GM18867 (cell line): ENCODE measurements at regions not wholly inside any gene's neighbourhood (a gene's known extent, or its start where the extent isn't known, plus 50 kb on each side); places are given as distances from the start of the nearest gene placed in this dataset.

Experiments used
- ATAC-seq: cut with Tn5 transposase; IDR thresholded peaks from one replicate; pipeline ENCODE4 v1.9.1; 2021; ENCODE audit warnings: mild to moderate bottlenecking, moderate library complexity; ENCODE audit not compliant: unreplicated experiment

GRCh38 chr15:70337277-70338186 is 239.8 kb upstream of the TLE3 start:
- ATAC-seq: no peak

GRCh38 chr15:70336425-70337009 is 238.8 kb upstream of the TLE3 start:
- no peak for ATAC-seq

- ATAC-seq: no peak
These were observed 236.6 kb upstream of the TLE3 start for GRCh38 chr15:70334286-70334685.

GRCh38 chr15:70329179-70329578 is 231.5 kb upstream of the TLE3 start:
- ATAC-seq: no peak

GRCh38 chr15:70328679-70329115 is 231.0 kb upstream of the TLE3 start:
- no peak for ATAC-seq

- no peak for ATAC-seq
These were observed 230.3 kb upstream of the TLE3 start for GRCh38 chr15:70327856-70328678.

GRCh38 chr15:70327328-70327855 is 229.7 kb upstream of the TLE3 start:
- ATAC-seq: no peak

GRCh38 chr15:70324001-70324974 is 226.6 kb upstream of the TLE3 start:
- ATAC-seq: no peak

- ATAC-seq: no peak
These were observed 225.6 kb upstream of the TLE3 start for GRCh38 chr15:70323111-70323851.

- ATAC-seq: no peak
These were observed 224.4 kb upstream of the TLE3 start for GRCh38 chr15:70322051-70322668.

- ATAC-seq: no peak
These were observed 223.6 kb upstream of the TLE3 start for GRCh38 chr15:70321172-70321819.

- no peak for ATAC-seq
These were observed 222.8 kb upstream of the TLE3 start for GRCh38 chr15:70320482-70320881.

- ATAC-seq: no peak
These were observed 222.4 kb upstream of the TLE3 start for GRCh38 chr15:70320077-70320476.

- peak; percentile 86 for ATAC-seq
These were observed 221.7 kb upstream of the TLE3 start for GRCh38 chr15:70319466-70319865.

GRCh38 chr15:70318594-70319465 is 221.1 kb upstream of the TLE3 start:
- no peak for ATAC-seq

GRCh38 chr15:70316059-70316600 is 218.4 kb upstream of the TLE3 start:
- no peak for ATAC-seq

GRCh38 chr15:70315431-70315830 is 217.7 kb upstream of the TLE3 start:
- ATAC-seq: no peak
